GM18498 (cell line): ENCODE measurements at regions not wholly inside any gene's neighbourhood (a gene's known extent, or its start where the extent isn't known, plus 50 kb on each side); places are given as distances from the start of the nearest gene placed in this dataset.
"Not testable (repeated sequence)": the region's sequence is repeated elsewhere in the genome, so short reads cannot be mapped to it uniquely, and the experiment has no call there.

ENCODE experiments used
- ATAC-seq: cut with Tn5 transposase; IDR thresholded peaks from one replicate; pipeline ENCODE4 v1.9.1; 2021; ENCODE audit warnings: mild to moderate bottlenecking, moderate library complexity; ENCODE audit not compliant: unreplicated experiment

GRCh38 chr13:50403311-50403710 lies 388.1 kb downstream of the KCNRG start:
- no peak for ATAC-seq

GRCh38 chr13:50404116-50404515 lies 388.9 kb downstream of the KCNRG start:
- no peak for ATAC-seq

- no peak for ATAC-seq
Observed at GRCh38 chr13:50404769-50405168, 389.5 kb downstream of the KCNRG start.

GRCh38 chr13:50406831-50407230 lies 391.6 kb downstream of the KCNRG start:
- ATAC-seq = no peak

GRCh38 chr13:50408068-50408467 lies 392.8 kb downstream of the KCNRG start:
- ATAC-seq = no peak

- ATAC-seq = no peak
Observed at GRCh38 chr13:50409220-50409619, 394.0 kb downstream of the KCNRG start.

- no peak for ATAC-seq
Observed at GRCh38 chr13:50410921-50411746, 395.9 kb downstream of the KCNRG start.

GRCh38 chr13:50412046-50412617 lies 396.9 kb downstream of the KCNRG start:
- no peak for ATAC-seq

GRCh38 chr13:50414640-50415039 lies 399.4 kb downstream of the KCNRG start:
- no peak for ATAC-seq

- ATAC-seq = no peak
Observed at GRCh38 chr13:50415428-50415827, 400.2 kb downstream of the KCNRG start.

GRCh38 chr13:50417597-50417996 lies 402.4 kb downstream of the KCNRG start:
- no peak for ATAC-seq

- ATAC-seq = no peak
Observed at GRCh38 chr13:50419331-50419865, 404.2 kb downstream of the KCNRG start.

- no peak for ATAC-seq
Observed at GRCh38 chr13:50419896-50420295, 404.7 kb downstream of the KCNRG start.

GRCh38 chr13:50420718-50421472 lies 405.7 kb downstream of the KCNRG start:
- ATAC-seq = no peak

- ATAC-seq = no peak
Observed at GRCh38 chr13:50421473-50422130, 406.4 kb downstream of the KCNRG start.

- ATAC-seq = no peak
Observed at GRCh38 chr13:50422181-50423148, 407.2 kb downstream of the KCNRG start.

- no peak for ATAC-seq
Observed at GRCh38 chr13:50424993-50425392, 409.7 kb downstream of the KCNRG start.

GRCh38 chr13:50425772-50426171 lies 410.5 kb downstream of the KCNRG start:
- peak; percentile 37 for ATAC-seq

- ATAC-seq = no peak
Observed at GRCh38 chr13:50426927-50427326, 411.7 kb downstream of the KCNRG start.

GRCh38 chr13:50427511-50427910 lies 412.3 kb downstream of the KCNRG start:
- not testable (repeated sequence) for ATAC-seq
